NCI-H82 treated with DMSO at 0.1 percent for 48 hours (cell line): ENCODE measurements at regions not wholly inside any gene's neighbourhood (a gene's known extent, or its start where the extent isn't known, plus 50 kb on each side); places are given as distances from the start of the nearest gene placed in this dataset.

ENCODE experiments used
- DNase-seq: peaks from one replicate; lab custom pipeline; 2025; ENCODE audit not compliant: unreplicated experiment; lab: John Stamatoyannopoulos, UW

DNA sequence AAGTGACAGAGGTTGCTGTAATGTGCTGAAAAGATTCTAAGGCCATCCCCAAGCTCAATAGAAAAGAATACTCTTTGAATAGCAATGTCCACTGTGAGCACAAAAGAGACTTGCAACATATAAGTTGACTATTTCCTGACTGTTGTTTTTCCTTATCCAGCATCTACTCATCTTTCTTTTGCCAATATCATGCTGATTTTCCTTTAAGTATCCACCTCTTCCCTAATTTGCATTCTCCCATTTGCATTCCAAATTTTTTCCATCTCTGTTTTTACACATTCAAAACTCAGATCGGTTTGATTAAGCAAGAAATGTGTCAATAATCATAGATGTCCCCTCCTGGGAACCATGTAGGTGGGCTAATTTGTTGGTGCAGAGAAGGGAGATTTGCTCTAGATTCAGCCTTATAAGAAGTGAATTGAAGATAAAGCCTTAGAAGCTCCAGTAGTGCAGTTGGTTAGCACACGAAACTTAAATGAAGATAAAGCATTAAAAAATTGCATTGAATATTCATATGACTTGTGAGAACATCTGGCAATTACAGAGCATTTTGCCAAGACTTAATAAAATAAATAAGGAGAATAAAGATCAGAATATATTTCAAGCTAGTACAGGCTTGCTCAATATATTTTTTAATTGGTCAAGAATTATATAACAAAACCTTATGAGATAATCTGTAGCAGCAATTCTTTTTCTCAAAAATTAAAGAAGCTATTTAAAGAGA is 267.6 kb downstream of the TMEM167A start:
- no peak for DNase-seq

DNA sequence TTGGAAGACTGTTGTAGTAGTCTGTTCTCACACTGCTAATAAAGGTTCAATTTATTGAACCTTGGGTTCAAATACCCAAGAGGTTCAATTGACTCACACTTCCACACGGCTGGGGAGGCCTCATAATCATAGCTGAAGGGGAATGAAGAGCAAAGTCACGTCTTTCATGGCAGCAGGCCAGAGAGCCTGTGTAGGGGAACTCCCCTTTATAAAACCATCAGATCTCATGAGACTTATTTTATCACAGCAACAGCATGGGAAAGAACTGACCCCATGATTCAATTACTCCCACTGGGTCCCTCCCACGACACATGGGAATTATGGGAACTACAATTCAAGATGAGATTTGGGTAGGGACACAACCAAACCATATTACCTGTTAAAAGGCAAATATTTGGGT is 268.2 kb downstream of the TMEM167A start:
- no peak for DNase-seq

DNA sequence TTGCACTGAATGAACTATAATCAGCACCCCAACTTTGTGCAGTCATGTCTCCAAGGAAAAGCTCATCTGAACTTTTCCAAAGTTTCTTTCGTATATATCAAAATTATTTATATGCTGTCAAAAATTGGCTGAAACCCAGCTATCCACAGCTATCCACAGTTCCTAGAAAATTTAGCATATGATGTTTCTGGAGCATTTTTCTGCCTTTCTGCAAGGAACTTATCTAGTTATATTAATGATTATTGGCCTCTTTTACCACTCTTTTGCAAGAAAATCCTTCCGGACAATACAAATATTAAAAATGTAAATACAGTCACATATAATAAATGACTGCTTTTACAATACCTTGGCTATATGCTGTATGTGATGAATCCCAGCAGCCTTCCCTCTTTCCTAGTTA is 270.2 kb downstream of the TMEM167A start:
- DNase-seq = no peak

DNA sequence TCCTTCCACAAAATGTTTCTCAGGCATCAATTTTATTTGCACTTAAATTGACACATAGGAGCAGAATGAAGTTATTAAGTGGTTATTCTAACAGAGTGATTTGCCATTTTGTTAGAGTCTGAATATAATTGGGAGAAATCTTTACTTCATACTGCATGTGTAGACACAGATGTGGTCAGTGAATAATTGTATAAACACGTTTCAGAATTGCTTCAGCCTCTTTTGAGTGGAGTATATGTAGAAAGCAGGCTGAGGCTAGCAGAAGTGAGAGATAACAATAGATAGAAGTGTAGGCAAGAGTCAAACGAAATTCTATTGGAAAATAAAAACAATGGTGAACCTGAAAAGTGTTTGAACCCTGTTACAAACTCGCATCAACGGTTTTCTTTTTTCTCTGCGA is 270.7 kb downstream of the TMEM167A start:
- no peak for DNase-seq

DNA sequence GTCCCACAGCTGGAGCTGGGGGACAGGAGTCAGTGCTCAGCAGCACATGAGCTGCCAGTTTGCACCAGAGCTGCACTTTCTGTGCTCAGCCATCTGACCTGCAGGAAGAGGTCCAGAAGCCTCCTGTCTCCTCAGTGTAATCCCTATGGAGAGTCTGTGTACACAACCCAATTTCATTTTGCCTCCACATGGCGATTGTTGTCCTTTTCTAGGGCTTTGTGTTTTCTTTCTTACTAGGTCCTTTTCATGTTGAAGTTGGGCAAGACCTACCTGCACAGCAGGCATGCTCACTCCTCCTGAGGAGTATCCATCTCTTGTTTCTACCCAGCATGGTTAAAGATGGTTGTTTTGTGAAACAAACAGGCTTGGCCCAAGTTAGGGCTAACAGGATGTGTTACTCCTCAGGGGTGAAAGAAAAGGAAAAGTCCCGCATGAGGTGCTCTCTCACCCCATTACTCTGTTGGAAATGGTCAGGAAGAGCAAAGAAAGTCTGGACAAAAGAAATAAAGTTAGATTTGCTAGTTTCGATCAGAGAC is 273.0 kb downstream of the TMEM167A start:
- DNase-seq = no peak

DNA sequence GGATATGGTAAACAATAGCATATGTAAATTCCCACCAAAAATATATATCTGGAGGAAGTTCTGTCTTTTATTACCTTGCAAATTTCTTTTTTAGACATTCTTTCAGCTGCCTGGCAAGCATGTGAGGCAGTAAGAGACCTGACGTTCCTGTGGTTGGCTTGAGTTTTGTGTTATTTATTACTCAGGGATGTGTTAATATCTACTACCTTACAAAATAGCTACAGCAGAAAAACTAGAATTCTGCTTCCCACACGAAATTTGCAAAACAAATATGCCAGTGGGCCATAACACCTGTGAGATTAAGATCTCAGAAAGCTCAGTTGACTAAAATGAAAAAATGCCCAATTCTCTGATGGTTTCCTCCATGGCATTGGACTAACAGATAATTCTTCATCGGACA is 274.2 kb downstream of the TMEM167A start:
- no peak for DNase-seq

DNA sequence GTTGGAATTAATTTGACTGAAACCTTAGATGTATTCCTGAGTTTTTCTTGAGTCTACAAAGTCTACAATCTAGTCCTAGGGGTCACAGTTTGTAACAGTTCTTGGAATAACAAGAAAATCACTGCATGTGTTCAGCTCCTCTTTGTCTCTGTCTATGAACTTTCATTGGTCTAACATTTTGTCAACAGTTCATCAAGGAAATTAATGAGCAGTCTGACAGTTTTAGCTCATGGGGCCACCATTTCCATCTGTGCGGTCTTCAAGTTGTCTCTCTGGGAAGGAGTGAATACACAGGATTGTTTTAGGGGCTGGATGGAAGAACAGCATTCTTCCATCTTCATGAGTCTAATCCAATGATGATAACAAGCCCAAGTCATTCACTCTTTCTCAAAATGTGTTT is 276.4 kb downstream of the TMEM167A start:
- DNase-seq = no peak

DNA sequence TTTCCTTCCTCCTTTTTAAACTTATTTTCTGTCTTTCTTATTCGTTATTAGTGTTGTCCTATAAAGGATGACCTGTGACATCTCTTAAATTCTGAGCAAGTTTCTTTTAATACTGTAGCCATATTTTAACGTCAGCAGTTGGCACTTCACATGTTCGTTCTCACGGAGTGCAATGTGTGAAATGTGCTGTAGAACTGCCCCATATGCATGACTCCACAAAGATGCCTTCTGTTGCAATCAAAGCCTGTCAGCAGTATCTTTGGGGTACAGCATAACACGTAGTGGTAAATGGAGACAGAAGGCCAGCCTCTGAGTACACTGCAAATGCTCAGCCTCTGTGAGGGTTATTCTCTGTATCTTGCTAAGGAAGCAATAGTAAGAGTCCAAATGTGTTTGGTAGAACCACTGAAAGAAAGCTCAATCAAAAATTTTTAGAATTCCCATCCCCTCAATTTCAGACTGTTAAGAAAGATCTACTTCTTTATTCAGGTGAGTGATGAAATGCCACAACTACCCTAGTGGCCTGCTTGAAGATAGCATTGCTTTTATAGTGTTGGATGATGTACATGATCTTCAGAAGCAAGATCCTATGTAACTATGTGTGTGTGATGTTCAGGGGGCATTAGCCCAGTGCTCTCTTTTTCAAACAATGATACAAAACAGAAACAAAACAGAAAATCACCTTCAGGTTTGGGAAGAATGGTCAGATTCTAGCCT is 277.7 kb downstream of the TMEM167A start:
- DNase-seq = no peak

DNA sequence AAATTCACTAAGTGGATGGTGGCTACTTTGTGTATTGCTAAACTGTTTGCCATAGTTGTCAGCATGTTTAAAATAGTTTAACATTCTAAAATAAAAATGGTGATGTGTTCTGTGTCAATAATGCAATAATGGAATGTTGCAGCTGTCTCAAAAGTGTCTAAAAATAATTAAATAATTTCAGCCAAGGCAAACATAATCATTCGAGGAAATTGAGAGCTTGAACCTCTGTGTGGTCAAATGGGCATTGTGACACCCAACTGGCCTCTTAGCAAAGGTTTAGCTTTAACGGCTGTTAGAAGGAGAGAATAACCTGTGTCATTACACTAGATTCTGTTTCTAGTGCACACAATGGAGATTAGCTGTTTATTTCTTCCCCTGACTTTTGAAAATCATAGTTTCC is 278.5 kb downstream of the TMEM167A start:
- DNase-seq = no peak

DNA sequence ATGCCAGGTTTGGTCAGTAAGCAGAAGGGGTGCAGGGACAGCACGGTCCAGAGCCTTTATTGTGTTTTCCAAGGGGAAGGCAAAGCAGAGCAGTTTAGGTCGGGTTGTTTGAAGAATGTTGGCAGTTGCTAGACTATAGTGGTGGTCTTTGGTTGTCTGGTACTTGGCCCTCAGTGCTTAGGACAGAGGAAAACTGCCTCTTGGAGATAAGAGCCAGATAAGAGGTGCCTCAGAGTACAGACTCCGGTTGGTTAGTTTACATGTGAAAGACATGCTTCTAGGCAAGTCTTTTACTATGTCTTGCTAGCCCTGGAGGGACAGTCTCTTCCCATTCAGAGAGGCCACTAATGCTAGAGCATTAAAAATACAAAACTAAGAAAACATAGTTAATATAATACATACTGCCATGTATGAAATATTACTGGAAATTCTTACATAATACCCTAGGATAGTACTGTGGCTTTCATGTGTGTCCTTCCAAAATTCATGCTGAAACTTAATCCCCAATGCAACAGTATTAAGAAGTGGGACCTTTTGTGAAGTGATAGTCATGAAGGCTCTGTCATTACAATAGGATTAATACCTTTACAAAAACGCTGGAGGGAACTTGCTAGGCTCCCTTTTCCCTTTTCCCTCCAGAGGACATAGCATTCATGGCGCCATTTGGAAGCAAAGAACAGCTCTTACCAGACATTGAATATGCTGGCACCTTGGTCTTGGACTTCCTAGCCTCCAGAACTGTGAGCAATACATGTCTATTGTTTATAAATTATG is 280.4 kb downstream of the TMEM167A start:
- DNase-seq = no peak

DNA sequence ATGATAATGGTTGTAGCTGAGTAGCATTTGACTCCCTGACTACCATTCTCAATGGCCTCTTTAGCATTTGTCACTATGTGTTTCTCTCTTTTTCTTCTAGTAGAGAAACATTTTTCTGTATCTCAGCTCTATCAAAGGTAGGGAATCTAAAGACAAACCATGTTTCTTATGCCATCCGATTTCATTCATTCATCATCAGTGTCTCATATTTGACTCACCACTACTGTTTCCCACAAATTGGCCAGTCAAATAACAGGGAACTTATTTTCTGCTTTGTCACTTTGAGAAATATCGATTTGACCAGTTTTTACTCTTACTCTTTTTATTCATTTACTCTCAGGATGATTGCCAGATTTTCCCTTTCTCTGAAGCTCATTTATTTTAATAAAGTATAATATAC is 282.3 kb downstream of the TMEM167A start:
- DNase-seq = no peak

DNA sequence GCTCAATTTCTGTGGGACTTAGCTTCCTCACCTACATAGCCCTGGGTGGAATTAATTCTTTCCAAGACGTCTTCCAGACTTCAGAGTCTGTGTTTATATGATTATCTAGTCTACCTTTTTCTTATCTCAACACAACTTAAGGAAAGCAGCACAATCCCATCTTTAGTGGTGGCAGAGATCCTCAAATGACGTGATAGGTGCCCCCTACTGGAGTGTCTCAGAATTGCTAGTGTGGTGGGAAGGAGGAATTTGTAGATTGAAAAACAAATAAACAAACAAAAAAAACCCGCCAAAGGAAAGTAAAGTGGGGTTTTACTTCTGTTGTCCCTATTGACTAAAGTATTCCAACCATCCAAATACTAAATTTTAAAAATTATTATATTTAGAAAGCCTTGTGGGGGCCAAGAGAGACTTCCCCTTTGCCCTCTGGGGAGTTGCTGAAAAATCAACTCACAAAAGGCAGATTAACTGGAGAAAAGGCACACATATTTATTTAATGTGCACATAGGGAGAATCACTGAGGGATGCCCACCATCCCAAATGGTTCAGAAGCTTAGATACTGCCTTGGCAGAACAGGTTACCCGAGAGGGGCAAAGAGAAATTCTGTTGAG is 283.3 kb downstream of the TMEM167A start:
- no peak for DNase-seq

DNA sequence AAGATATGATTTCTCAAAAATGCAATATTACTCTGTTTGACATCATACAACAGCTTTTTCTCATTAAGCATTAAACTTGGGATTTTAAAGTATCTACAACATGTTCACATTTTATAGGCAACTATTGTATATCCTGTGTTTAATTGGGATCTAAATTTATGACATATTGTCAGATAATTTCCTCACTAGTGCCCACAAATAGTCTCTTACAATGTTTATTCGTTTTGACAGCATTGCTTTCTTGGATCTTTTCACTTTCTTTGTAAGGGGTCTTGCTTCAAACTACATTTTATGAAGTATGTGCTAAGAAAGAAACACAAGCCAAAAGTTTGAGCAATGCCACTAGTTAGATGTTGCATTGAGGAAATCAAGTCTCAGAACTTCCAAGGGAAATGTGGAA is 285.1 kb downstream of the TMEM167A start:
- no peak for DNase-seq

DNA sequence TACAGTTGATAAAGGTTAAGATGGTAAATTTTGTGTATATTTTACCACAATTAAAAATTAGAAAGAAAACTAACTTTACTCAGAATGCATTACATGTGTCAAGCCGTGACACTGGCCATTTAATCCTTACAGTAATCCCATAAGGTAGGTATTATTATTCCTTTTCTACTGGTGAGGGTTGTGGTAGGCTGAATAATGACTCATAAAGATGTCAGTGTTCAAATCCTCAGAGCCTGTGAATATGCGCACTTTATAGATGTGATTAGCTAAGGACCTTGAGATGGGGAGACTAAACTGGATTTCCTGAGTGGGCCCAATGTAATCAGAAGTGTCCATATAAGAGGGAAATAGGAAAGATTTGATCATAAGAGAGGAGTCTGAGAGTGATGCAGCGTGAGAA is 288.1 kb downstream of the TMEM167A start:
- DNase-seq = no peak

DNA sequence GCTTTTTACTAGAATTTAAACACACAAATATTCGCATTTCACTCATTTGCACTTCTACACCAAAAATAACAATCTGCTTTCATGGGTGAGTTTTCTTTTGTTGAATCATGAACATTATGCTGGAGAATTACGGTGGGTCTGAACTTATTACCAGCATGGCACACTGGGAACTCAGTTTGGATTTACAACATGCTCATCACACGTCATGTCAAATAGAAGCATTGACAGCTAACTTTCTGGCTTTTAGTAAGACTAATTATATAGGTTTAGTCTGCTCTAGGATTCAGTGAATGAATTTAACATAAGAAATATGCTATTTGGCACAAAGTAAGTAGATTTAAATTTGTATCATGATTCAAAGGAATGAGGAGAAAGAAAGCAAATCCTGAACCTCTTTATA is 290.4 kb downstream of the TMEM167A start:
- no peak for DNase-seq

DNA sequence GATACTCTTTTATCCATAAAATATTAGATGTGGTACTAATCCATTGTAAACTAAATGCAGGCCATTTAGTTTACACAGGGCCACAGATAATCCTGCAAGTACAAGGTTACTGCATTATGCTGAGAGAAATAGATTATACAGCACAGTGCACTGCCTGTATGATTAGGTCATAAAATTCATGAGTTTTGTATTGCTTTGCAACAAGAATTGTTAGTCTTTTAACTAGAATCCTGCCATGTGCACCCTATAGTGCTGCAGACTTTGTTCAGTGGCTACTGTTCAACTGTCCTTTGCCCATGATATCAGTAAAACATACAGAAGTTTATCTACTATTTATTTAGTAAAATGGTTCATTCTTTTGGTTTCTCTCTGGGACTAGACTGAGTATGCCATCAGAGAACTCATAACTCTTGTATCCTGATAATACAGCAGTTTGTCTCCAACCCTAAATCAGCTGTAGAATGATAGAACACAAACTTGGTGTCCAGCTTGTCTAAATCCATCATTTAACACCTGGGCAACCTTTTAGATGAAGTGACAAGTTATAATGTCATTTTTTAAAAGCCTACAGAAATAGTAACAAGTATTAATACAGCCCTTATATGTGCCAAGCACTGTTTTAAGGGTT is 291.2 kb downstream of the TMEM167A start:
- no peak for DNase-seq

DNA sequence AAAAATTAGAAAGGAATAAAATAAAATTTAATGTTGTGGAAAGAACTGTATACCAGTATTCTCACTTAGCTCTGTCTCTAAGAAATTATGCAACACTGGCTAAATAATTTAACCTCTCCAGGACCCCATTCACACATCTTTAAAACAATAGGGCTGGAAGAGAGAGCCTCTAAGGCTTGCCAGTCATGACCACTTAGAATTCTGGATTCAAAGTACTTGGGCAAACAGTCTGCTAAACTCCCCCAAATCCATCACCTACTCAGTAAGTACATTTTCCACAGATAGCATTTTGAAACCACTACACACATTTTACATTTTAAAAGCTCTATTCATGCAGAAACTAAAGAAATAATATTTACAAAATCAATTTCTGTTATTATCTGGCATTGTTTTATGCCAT is 291.7 kb downstream of the TMEM167A start:
- no peak for DNase-seq

DNA sequence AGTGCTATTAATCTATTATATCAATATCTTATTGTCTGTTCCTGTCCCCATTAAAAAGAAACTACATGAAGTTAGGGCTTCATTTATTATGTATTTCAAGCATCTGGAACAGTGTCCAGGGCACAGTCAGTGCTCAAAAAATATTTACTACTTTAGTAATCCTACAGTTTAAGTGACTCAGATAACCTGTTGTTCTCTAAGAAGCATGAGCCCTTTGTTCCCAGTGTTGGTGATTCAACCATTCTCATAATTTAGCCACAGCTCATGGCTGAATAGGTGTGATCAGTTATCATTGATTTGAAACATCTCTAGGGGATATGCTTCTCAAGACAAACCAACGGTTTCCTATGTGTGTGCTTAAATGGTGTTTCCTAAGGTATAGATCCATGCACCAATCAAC is 292.7 kb downstream of the TMEM167A start:
- no peak for DNase-seq

DNA sequence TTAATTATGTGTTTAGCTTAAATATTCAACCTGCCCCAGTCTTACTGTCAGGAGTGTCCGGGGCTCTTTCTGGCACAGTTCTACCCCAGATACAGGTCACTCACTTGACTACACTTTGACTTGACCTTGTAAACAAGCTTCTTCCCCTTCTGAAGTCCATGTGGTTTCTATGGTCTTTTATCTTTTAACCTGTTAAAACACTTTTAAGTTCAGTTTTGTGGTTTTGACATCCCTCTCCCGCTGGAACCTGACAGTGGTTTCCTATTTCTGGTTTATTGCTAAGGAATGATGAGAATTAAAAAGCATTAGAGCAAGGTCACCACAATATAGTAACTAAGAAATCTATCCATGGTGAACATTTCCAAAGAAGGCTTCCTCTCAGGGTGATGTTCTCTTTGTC is 300.1 kb downstream of the TMEM167A start:
- no peak for DNase-seq

DNA sequence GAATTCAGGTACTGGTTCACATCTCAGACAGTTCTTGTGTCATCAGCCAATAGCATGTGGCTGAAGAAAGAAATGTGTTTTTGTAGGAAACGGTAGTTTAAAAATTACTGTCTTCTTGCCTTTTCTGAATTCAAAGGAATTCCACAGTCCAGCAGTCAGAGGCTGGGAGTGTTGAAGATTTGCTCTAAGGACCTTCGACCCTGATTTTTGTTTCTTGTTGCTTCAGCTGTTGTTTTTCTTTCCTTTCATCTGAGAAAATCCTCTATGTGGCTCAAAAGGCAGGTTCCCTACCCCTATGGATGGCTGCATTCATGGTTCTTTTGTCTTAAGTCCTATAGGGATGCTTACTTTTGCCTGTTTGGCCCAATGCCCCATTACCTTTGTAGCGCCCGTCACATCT is 304.9 kb downstream of the TMEM167A start:
- no peak for DNase-seq

DNA sequence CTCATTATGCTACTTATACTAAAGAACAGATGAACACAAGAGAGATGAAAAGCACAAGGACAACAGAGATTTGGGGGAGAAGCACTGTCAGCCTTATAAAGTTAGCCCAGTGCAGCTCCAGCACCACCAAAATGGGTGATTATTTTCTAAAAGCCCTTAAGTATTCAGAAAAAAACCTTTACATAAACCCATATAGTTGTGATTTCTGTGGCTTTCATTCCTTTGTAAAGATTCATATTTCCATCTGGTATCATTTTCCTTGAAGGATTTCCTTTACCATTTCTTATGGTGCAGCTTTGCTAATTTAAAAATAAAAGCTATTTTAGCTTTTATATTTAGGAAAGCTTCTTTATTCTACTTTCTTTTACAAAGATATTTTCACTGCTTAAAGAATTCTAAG is 311.0 kb downstream of the TMEM167A start:
- no peak for DNase-seq
